Lung (tissue), 11 donors: ENCODE measurements at regions not wholly inside any gene's neighbourhood (a gene's known extent, or its start where the extent isn't known, plus 50 kb on each side); places are given as distances from the start of the nearest gene placed in this dataset.

ENCODE experiments used
- ATAC-seq: fragments of 200-7000 bp; cut with Tn5 transposase; one replicate; pipeline ENCODE4 v1.9.1; 2020; ENCODE audit warnings: moderate number of reproducible peaks; ENCODE audit not compliant: insufficient read depth, low FRiP score
- DNase-seq, 3 donors: peaks; one replicate each; pipeline ENCODE4 v3.0.0-alpha.2; 2013 to 2017
- H3K27ac ChIP-seq, 2 donors: one replicate each; pipeline ENCODE4 v1.5.1; 2013; ENCODE audit warnings: mild to moderate bottlenecking in 2 of 2, moderate library complexity in 2 of 2, control low read depth in 1 of 2, inconsistent platforms in 1 of 2, low read depth in 1 of 2, low read length in 1 of 2
- H3K27me3 ChIP-seq, 3 donors: one replicate each; pipeline ENCODE4 v1.5.1; 2013; ENCODE audit warnings: low read length in 2 of 3; ENCODE audit not compliant: control insufficient read depth in 3 of 3, insufficient read depth in 3 of 3
- H3K36me3 ChIP-seq, 4 donors: one replicate each; pipeline ENCODE4 v1.5.1; 2013; ENCODE audit warnings: low read length in 4 of 4, mild to moderate bottlenecking in 1 of 4, moderate library complexity in 1 of 4; ENCODE audit not compliant: control insufficient read depth in 4 of 4, insufficient read depth in 4 of 4
- H3K4me1 ChIP-seq, 5 donors: one replicate each; pipeline ENCODE4 v1.5.1; 2013; ENCODE audit warnings: low read length in 5 of 5, mild to moderate bottlenecking in 2 of 5, moderate library complexity in 1 of 5; ENCODE audit not compliant: control insufficient read depth in 5 of 5, insufficient read depth in 5 of 5
- H3K4me3 ChIP-seq: one replicate; pipeline ENCODE4 v1.5.1; 2013; ENCODE audit warnings: mild to moderate bottlenecking, control low read depth, moderate library complexity
- H3K9ac ChIP-seq, 2 donors: one replicate each; pipeline ENCODE4 v1.5.1; 2013; ENCODE audit warnings: low read length in 2 of 2, control low read depth in 1 of 2; ENCODE audit not compliant: insufficient read depth in 1 of 2
- H3K9me3 ChIP-seq, 4 donors: one replicate each; pipeline ENCODE4 v1.5.1; 2013; ENCODE audit warnings: low read length in 3 of 4, mild to moderate bottlenecking in 1 of 4, moderate library complexity in 1 of 4; ENCODE audit not compliant: control insufficient read depth in 4 of 4, insufficient read depth in 3 of 4
- WGBS, 2 donors: extraction: QIAGEN DNeasy Blood & Tissue Kit; methylation state at CpG; one replicate each; pipeline ENCODE4 v1.1.7; 2013; 5-methylcytosine and 5-hydroxymethylcytosine counted together
- TF ChIP-seq, protein P1 (sequence below): IDR thresholded peaks from 2 replicates; pipeline ENCODE4 v1.5.1; 2012; ENCODE audit warnings: mild to moderate bottlenecking; ENCODE audit errors: control extremely low read depth, extremely low read depth
- donor health status: control.
- donor health status: control.
- donor health status: Bipolar disorder and iron deficiency.
- donor health status: healthy.
- donor health status: DM: yes; HTN: yes; CAD: no.

DNA sequence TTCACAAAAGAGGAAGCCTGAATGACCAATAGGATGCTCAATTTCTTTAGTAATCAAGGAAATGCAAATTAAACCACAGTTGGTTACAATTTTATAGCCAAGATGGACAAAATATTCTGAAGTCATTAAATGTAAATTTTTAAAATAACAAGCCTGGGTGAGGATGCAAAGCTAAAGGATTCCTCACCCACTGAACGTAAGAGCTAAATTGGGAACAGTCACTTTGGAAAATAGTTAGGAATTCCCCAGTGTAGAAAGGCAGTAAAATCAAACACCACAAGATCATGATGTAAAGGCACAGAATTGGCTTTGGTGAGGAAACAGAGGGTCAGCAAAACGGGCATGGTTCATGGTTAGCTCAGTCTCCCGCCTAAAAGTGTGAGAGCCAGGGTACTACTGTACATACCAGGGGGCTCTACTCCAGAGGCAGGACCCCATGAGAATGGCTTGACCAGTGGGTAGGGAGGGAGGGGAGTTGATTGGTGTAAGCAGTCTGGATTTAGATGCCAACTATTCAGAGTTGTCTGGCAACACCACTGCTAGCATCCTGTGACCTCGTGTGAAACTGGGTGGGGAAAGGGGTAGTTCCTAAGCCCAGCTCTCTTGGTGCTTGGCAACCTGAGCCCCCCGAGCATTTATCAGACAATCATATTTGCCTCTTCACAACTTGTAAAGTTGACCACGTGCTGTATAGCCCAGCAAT lies 213.4 kb upstream of the EGLN3 start:
- DNase-seq, result no peak
- H3K27me3 ChIP-seq, result peaks cover 0 to 16% (median 2%) of the 10 kb centered on the region in 3 donors
- TF ChIP-seq, protein P1, sequence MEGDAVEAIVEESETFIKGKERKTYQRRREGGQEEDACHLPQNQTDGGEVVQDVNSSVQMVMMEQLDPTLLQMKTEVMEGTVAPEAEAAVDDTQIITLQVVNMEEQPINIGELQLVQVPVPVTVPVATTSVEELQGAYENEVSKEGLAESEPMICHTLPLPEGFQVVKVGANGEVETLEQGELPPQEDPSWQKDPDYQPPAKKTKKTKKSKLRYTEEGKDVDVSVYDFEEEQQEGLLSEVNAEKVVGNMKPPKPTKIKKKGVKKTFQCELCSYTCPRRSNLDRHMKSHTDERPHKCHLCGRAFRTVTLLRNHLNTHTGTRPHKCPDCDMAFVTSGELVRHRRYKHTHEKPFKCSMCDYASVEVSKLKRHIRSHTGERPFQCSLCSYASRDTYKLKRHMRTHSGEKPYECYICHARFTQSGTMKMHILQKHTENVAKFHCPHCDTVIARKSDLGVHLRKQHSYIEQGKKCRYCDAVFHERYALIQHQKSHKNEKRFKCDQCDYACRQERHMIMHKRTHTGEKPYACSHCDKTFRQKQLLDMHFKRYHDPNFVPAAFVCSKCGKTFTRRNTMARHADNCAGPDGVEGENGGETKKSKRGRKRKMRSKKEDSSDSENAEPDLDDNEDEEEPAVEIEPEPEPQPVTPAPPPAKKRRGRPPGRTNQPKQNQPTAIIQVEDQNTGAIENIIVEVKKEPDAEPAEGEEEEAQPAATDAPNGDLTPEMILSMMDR, result no peak
- no peak for ATAC-seq
- H3K27ac ChIP-seq, result no peak overlapping the region
- WGBS, 2 donors, result 61 to 71% methylated on average over 6 of the region's 6 CpGs
- H3K9me3 ChIP-seq, result no peaks in the 10 kb centered on the region
- H3K9ac ChIP-seq, result no peak overlapping the region
- H3K4me3 ChIP-seq, result no peak overlapping the region
- peaks cover 0 to 2% (median 0%) of the 10 kb centered on the region in 5 donors for H3K4me1 ChIP-seq
- no peaks in the 10 kb centered on the region for H3K36me3 ChIP-seq

DNA sequence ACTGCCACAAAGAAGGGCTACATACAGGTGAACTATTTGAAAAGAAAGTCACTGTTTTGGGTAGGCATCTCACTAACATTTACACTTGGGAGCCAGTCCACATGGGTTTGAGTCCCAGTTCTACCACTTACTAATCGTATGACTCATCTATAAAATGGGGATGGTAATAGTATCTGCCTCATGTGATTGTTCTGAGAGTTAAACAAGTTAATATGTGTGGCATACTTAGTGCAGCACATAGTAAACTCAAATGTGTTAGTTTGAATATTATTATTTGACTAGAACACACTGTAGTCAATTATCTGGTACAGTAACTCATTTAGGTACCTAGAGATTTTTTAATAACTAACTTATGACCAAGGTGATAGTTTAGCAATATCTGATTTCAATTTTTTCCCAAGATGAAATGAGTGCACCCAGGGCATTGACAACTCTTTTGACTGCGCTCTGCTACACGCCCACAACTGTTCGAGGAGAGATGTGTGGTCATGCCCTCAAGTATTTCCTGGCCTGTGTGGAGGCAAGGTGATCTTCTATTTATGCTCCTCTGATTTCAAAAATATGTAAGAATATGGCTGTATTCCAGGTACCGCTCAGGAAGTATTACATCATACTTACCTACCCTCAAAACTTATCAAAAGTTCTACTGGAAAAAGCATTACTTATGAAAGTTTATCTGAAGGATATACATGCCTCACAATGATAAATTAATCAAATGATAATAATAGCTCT lies 210.6 kb upstream of the EGLN3 start:
- H3K4me1 ChIP-seq, result peaks cover 0 to 2% (median 0%) of the 10 kb centered on the region in 5 donors
- H3K36me3 ChIP-seq, result no peaks in the 10 kb centered on the region
- TF ChIP-seq, protein P1, result no peak
- H3K27ac ChIP-seq, result no peak overlapping the region
- H3K27me3 ChIP-seq, result peaks cover 0 to 14% (median 2%) of the 10 kb centered on the region in 3 donors
- ATAC-seq (no peak), DNase-seq (no peak)
- H3K9ac ChIP-seq, result no peak overlapping the region
- no peaks in the 10 kb centered on the region for H3K9me3 ChIP-seq
- 54 to 64% methylated on average over 5 of the region's 5 CpGs for WGBS, 2 donors
- no peak overlapping the region for H3K4me3 ChIP-seq

DNA sequence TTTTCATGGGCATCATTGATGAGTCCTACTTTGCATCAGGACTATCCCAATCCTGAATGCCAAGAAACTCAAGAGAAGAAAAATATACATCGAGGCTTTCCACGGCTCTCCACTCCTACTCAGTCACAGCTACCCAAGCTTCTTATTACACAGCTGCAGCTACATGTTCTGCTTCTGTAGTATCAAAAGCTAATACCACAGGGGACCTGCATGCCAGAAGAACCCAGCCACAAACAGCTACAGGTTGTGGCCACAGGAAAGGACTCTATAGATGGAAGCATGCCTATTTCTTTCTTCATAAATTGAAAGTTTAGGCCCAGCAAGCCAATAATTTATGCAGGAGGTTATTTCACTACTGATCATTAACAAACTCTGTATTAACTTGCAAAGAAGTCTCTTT lies 209.7 kb upstream of the EGLN3 start:
- Histone ChIP-seq H3K9me3 (no peaks in the 10 kb centered on the region), H3K4me1 (peaks cover 0 to 2% (median 0%) of the 10 kb centered on the region in 5 donors), H3K36me3 (no peaks in the 10 kb centered on the region), H3K9ac (no peak overlapping the region), H3K4me3 (no peak overlapping the region), H3K27ac (no peak overlapping the region), H3K27me3 (peaks cover 0 to 10% (median 2%) of the 10 kb centered on the region in 3 donors)
- DNase-seq (no peak), ATAC-seq (no peak)
- WGBS, 2 donors, result 96 to 98% methylated on average over 2 of the region's 2 CpGs
- TF ChIP-seq, protein P1, result no peak
